Fibroblast of villous mesenchyme (primary cell): ENCODE measurements at regions not wholly inside any gene's neighbourhood (a gene's known extent, or its start where the extent isn't known, plus 50 kb on each side); places are given as distances from the start of the nearest gene placed in this dataset.

Experiments used
- DNase-seq: peaks from one replicate; pipeline ENCODE4 v3.0.0-alpha.2; 2010; ENCODE audit warnings: low read depth
- H3K4me3 ChIP-seq: 2 replicates; pipeline ENCODE4 v1.5.1; 2011; ENCODE audit warnings: low read depth, mild to moderate bottlenecking, low read length
- CTCF ChIP-seq: IDR thresholded peaks from 2 replicates; pipeline ENCODE4 v1.5.1; 2012; ENCODE audit warnings: low read depth, mild to moderate bottlenecking, low read length; ENCODE audit not compliant: insufficient read depth

GRCh38 chr13:82224806-82225205, 1657.5 kb downstream of the SLITRK1 start:
- no peak for TF ChIP-seq CTCF
- no peak overlapping the region for H3K4me3 ChIP-seq
- no peak for DNase-seq

- no peak for DNase-seq
- no peak overlapping the region for H3K4me3 ChIP-seq
- no peak for TF ChIP-seq CTCF
Measured at GRCh38 chr13:82221621-82222020, 1660.7 kb downstream of the SLITRK1 start.

- no peak overlapping the region for H3K4me3 ChIP-seq
- no peak for TF ChIP-seq CTCF
- DNase-seq, result no peak
Measured at GRCh38 chr13:82220641-82221040, 1661.6 kb downstream of the SLITRK1 start.

- no peak overlapping the region for H3K4me3 ChIP-seq
- DNase-seq, result no peak
- TF ChIP-seq CTCF, result no peak
Measured at GRCh38 chr13:82216165-82216564, 1666.1 kb downstream of the SLITRK1 start.

- no peak for DNase-seq
- TF ChIP-seq CTCF, result no peak
- no peak overlapping the region for H3K4me3 ChIP-seq
Measured at GRCh38 chr13:82214341-82214740, 1667.9 kb downstream of the SLITRK1 start.

GRCh38 chr13:82206241-82206640, 1676.0 kb downstream of the SLITRK1 start:
- H3K4me3 ChIP-seq, result no peak overlapping the region
- DNase-seq, result no peak
- TF ChIP-seq CTCF, result no peak

GRCh38 chr13:82202398-82202797, 1679.9 kb downstream of the SLITRK1 start:
- DNase-seq, result no peak
- H3K4me3 ChIP-seq, result no peak overlapping the region
- no peak for TF ChIP-seq CTCF
